GM21447 (cell line): ENCODE measurements at regions not wholly inside any gene's neighbourhood (a gene's known extent, or its start where the extent isn't known, plus 50 kb on each side); places are given as distances from the start of the nearest gene placed in this dataset.

Experiments used
- ATAC-seq: cut with Tn5 transposase; IDR thresholded peaks from one replicate; pipeline ENCODE4 v1.9.1; 2021; ENCODE audit not compliant: unreplicated experiment

- no peak for ATAC-seq
Observed at GRCh38 chr20:60727425-60727824, 524.6 kb upstream of the CDH4 start.

GRCh38 chr20:60728705-60729104 lies 523.4 kb upstream of the CDH4 start:
- no peak for ATAC-seq

GRCh38 chr20:60729135-60729900 lies 522.7 kb upstream of the CDH4 start:
- ATAC-seq = no peak

- no peak for ATAC-seq
Observed at GRCh38 chr20:60732322-60732721, 519.7 kb upstream of the CDH4 start.

- ATAC-seq = no peak
Observed at GRCh38 chr20:60748086-60748485, 504.0 kb upstream of the CDH4 start.

- ATAC-seq = no peak
Observed at GRCh38 chr20:60749804-60750602, 502.1 kb upstream of the CDH4 start.

GRCh38 chr20:60750909-60751308 lies 501.2 kb upstream of the CDH4 start:
- ATAC-seq = no peak

GRCh38 chr20:60751826-60752225 lies 500.2 kb upstream of the CDH4 start:
- no peak for ATAC-seq

GRCh38 chr20:60752741-60753420 lies 499.2 kb upstream of the CDH4 start:
- ATAC-seq = no peak

GRCh38 chr20:60754856-60755255 lies 497.2 kb upstream of the CDH4 start:
- ATAC-seq = no peak

GRCh38 chr20:60759651-60760050 lies 492.4 kb upstream of the CDH4 start:
- no peak for ATAC-seq

GRCh38 chr20:60760256-60761000 lies 491.6 kb upstream of the CDH4 start:
- no peak for ATAC-seq

- ATAC-seq = no peak
Observed at GRCh38 chr20:60761056-60761455, 491.0 kb upstream of the CDH4 start.

- no peak for ATAC-seq
Observed at GRCh38 chr20:60762386-60762785, 489.7 kb upstream of the CDH4 start.

GRCh38 chr20:60764328-60764727 lies 487.7 kb upstream of the CDH4 start:
- no peak for ATAC-seq

GRCh38 chr20:60764771-60765170 lies 487.3 kb upstream of the CDH4 start:
- no peak for ATAC-seq

GRCh38 chr20:60765821-60766403 lies 486.1 kb upstream of the CDH4 start:
- ATAC-seq = no peak

- ATAC-seq = no peak
Observed at GRCh38 chr20:60768216-60768615, 483.8 kb upstream of the CDH4 start.

GRCh38 chr20:60780388-60781025 lies 471.6 kb upstream of the CDH4 start:
- ATAC-seq = no peak

- no peak for ATAC-seq
Observed at GRCh38 chr20:60782959-60783625, 469.0 kb upstream of the CDH4 start.
